ENCODE measurements at regions not wholly inside any gene's neighbourhood (a gene's known extent, or its start where the extent isn't known, plus 50 kb on each side); places are given as distances from the start of the nearest gene placed in this dataset.

- no peak overlapping the region for H3K9ac ChIP-seq (ENCODE audit: insufficient read depth, low read length, poor library complexity, severe bottlenecking)
- no peak for DNase-seq
- H3K27ac Mint-ChIP-seq = no peak overlapping the region
- no peaks in the 10 kb centered on the region for H4K20me1 ChIP-seq (ENCODE audit: insufficient read depth, low read length)
- intact Hi-C loops (cut with micrococcal nuclease) = no loop called here
- no peak for TF ChIP-seq CTCF (IDR thresholded peaks at IDR 0.05)
- no peaks in the 10 kb centered on the region for H3K79me2 ChIP-seq (ENCODE audit: insufficient read depth, low read length)
- H3K36me3 ChIP-seq (replicated peaks in 1 of 2; ENCODE audit: control insufficient read depth in 1 of 2, insufficient read depth in 2 of 2, low read length in 2 of 2) = no peaks in the 10 kb centered on the region
- H3K4me1 ChIP-seq (ENCODE audit: control insufficient read depth in 1 of 2, insufficient read depth in 2 of 2, low read length in 2 of 2) = no peaks in the 10 kb centered on the region
- H3K9me3 Mint-ChIP-seq = peaks cover 0 to 29% (median 8%) of the 10 kb centered on the region in 7 donors
- H3K4me3 ChIP-seq (replicated peaks in 1 of 3; ENCODE audit: low read depth in 2 of 3, low read length in 3 of 3) = no peak overlapping the region
- no peak overlapping the region for H3K27ac ChIP-seq (ENCODE audit: low read depth in 1 of 2, low read length in 2 of 2)
- no peak overlapping the region for H3K4me3 Mint-ChIP-seq
- no peaks in the 10 kb centered on the region for H3K27me3 ChIP-seq (ENCODE audit: control insufficient read depth in 2 of 2, insufficient read depth in 2 of 2, low read length in 2 of 2)
- H3K27me3 Mint-ChIP-seq (ENCODE audit: low read depth in 3 of 3) = peaks cover 0 to 2% (median 2%) of the 10 kb centered on the region in 3 donors
- H3K9me3 ChIP-seq (replicated peaks in 1 of 2; ENCODE audit: control insufficient read depth in 1 of 2, insufficient read depth in 1 of 2, low read length in 2 of 2) = no peaks in the 10 kb centered on the region
- H3K4me1 Mint-ChIP-seq = no peaks in the 10 kb centered on the region
- no peak overlapping the region for H2AFZ ChIP-seq (ENCODE audit: insufficient read depth, low read depth, low read length, poor library complexity, severe bottlenecking)
- H3K4me2 ChIP-seq (replicated peaks; ENCODE audit: extremely low read depth, low read length, poor library complexity, severe bottlenecking) = no peak overlapping the region
- no peaks in the 10 kb centered on the region for H3K36me3 Mint-ChIP-seq
- no CpG with 5 or more reads among the region's 2 CpGs for WGBS (ENCODE audit: insufficient coverage)
Measured at GRCh38 chr10:33067917-33068316, 109.9 kb upstream of the ITGB1 start.

GRCh38 chr10:33067481-33067880, 109.5 kb upstream of the ITGB1 start:
- H3K27ac Mint-ChIP-seq = no peak overlapping the region
- H3K9ac ChIP-seq (ENCODE audit: insufficient read depth, low read length, poor library complexity, severe bottlenecking) = no peak overlapping the region
- no peaks in the 10 kb centered on the region for H3K4me1 ChIP-seq (ENCODE audit: control insufficient read depth in 1 of 2, insufficient read depth in 2 of 2, low read length in 2 of 2)
- H3K36me3 Mint-ChIP-seq = no peaks in the 10 kb centered on the region
- no peaks in the 10 kb centered on the region for H3K36me3 ChIP-seq (replicated peaks in 1 of 2; ENCODE audit: control insufficient read depth in 1 of 2, insufficient read depth in 2 of 2, low read length in 2 of 2)
- intact Hi-C loops (cut with micrococcal nuclease) = no loop called here
- no peak overlapping the region for H2AFZ ChIP-seq (ENCODE audit: insufficient read depth, low read depth, low read length, poor library complexity, severe bottlenecking)
- no peaks in the 10 kb centered on the region for H3K27me3 ChIP-seq (ENCODE audit: control insufficient read depth in 2 of 2, insufficient read depth in 2 of 2, low read length in 2 of 2)
- H3K4me2 ChIP-seq (replicated peaks; ENCODE audit: extremely low read depth, low read length, poor library complexity, severe bottlenecking) = no peak overlapping the region
- WGBS (ENCODE audit: insufficient coverage) = no CpG with 5 or more reads among the region's 2 CpGs
- peaks cover 0 to 3% (median 2%) of the 10 kb centered on the region in 3 donors for H3K27me3 Mint-ChIP-seq (ENCODE audit: low read depth in 3 of 3)
- no peak overlapping the region for H3K4me3 Mint-ChIP-seq
- no peak for TF ChIP-seq CTCF (IDR thresholded peaks at IDR 0.05)
- H3K79me2 ChIP-seq (ENCODE audit: insufficient read depth, low read length) = no peaks in the 10 kb centered on the region
- no peaks in the 10 kb centered on the region for H3K4me1 Mint-ChIP-seq
- DNase-seq = no peak
- H3K9me3 ChIP-seq (replicated peaks in 1 of 2; ENCODE audit: control insufficient read depth in 1 of 2, insufficient read depth in 1 of 2, low read length in 2 of 2) = no peaks in the 10 kb centered on the region
- H3K9me3 Mint-ChIP-seq = peaks cover 0 to 25% (median 7%) of the 10 kb centered on the region in 7 donors
- H3K4me3 ChIP-seq (replicated peaks in 1 of 3; ENCODE audit: low read depth in 2 of 3, low read length in 3 of 3) = no peak overlapping the region
- H3K27ac ChIP-seq (ENCODE audit: low read depth in 1 of 2, low read length in 2 of 2) = no peak overlapping the region
- H4K20me1 ChIP-seq (ENCODE audit: insufficient read depth, low read length) = no peaks in the 10 kb centered on the region

Measured in CD14-positive monocyte (primary cell).